Glomerular endothelial cell (primary cell): ENCODE measurements at regions not wholly inside any gene's neighbourhood (a gene's known extent, or its start where the extent isn't known, plus 50 kb on each side); places are given as distances from the start of the nearest gene placed in this dataset.

Source experiments
- DNase-seq: peaks from one replicate; pipeline ENCODE4 v3.0.0-alpha.2; 2011; ENCODE audit warnings: low read depth, low spot score; ENCODE audit errors: extremely low read depth

GRCh38 chr22:49286181-49286760 lies 541.4 kb downstream of the BRD1 start:
- no peak for DNase-seq

DNA sequence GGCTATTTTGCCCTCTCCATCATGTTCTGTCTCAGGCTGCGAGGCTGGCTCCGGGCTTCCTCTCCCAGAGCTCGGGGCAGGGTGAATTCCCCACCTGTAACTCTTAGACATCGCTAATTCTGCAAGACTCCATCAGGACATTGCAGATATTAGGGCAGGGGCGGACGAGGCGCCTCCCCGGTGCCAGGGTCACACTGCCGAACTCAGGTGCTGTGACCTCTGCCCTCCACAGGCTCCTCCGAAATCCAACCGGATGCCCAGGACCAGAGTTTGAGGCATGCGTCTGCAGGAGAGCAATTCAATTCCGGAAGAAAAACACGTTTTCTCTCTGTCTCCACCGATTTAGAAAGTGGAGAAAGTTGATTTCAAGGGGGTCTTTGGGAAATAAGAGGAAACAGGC lies 542.7 kb downstream of the BRD1 start:
- no peak for DNase-seq

- DNase-seq, result no peak
Measured at GRCh38 chr22:49284056-49284784, 543.5 kb downstream of the BRD1 start.

GRCh38 chr22:49282596-49282995 lies 545.1 kb downstream of the BRD1 start:
- DNase-seq, result no peak

DNA sequence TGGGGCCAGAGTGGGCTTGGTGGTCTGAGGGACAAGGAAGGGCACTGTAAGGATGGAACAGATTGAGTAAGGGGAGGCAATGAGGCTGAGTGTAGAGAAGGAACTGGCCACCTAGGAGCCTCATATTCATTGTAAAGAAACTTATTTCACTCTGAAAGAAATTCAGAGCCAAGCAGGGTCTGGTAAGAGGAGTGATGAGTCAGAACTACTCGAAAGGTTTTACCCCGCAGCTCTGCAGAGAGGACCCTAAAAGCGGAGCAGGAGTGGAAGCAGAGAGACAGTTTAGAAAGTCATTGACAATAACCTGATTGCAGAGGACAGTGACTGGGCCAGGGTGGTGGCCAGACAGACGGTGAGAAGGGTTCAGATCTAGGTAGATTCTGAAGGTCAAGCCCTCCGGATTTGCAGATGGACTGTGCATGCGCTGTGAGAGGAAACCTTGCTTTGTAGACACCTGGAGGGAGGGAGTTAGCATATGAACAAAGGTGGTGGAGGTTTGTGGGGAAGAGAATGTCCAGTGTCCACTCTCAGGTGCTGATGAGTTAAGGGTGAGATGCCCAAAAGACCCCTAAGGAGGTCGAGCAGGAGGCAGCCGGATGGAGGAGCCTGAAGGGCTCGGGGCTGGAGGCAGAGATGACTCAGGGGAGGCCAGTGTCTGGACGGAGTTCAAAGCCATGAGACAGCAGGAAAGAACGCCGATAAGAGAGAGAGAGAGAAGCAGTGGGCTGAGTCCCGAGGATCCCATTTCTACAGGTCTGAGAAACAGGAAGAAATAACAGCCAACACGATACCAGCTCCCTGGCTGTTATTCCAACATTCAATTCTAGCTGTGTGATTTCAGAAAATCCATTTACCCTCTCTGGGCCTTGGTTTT lies 546.0 kb downstream of the BRD1 start:
- DNase-seq, result no peak

- no peak for DNase-seq
Measured at GRCh38 chr22:49278340-49278739, 549.3 kb downstream of the BRD1 start.

- no peak for DNase-seq
Measured at GRCh38 chr22:49276567-49276966, 551.1 kb downstream of the BRD1 start.

DNA sequence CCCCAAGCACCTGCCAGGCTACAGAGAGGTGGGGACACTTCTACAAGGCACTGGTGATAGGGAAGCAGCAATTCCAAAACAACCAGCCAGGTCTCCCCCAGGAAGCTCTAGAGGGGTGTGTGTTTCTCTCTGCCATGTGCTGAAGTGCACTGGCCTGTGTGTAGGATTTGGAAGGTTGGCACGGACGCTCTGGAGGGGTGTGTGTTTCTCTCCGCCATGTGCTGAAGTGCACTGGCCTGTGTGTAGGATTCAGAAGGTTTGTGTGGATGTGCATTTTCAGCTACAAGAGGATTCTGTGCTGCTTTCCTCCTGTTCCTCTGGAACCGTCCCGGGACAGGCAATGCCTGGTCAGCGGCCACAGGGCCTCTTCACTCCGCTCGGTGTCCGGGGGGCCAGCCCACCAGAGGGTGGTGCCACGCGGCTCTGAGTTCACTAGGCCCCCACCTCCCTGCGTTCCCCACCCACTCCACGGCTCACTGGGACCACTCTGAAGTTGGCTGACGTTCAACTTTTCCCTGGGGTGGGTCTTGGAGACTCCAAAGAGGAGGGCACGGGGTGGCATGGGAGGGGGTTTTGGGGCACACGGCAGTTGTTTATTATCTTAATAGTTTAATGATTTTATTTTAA lies 552.8 kb downstream of the BRD1 start:
- DNase-seq, result no peak

DNA sequence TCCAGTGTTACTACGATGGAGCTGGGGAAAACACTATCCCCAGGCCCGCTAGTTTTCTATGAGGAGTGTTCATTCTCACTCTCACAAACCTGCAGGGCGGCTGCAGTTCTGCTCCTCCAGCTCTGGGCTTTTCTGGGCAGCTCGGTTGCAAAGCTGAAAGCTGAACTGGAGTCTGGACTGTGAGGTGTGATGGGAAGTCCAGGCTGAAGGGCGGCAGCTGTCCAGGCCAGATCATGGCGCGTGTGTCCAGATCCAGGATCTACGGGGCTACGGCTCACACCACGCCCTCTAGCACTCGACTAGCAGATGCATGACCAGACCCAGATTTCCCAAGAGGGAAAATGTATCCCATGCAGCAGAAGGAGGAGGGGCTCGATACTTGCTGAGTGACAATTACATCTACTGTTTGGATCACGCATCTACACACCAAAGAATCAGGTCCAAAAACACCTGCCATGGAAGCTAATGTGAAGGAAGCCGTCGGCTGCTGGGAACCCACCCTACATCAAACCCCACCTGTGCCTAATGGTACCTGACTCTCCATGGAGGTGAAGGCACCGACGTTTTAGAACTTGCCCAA lies 555.0 kb downstream of the BRD1 start:
- DNase-seq, result no peak

GRCh38 chr22:49271831-49272230 lies 555.8 kb downstream of the BRD1 start:
- no peak for DNase-seq

GRCh38 chr22:49271369-49271727 lies 556.3 kb downstream of the BRD1 start:
- no peak for DNase-seq

- DNase-seq, result no peak
Measured at GRCh38 chr22:49270595-49271368, 556.9 kb downstream of the BRD1 start.

DNA sequence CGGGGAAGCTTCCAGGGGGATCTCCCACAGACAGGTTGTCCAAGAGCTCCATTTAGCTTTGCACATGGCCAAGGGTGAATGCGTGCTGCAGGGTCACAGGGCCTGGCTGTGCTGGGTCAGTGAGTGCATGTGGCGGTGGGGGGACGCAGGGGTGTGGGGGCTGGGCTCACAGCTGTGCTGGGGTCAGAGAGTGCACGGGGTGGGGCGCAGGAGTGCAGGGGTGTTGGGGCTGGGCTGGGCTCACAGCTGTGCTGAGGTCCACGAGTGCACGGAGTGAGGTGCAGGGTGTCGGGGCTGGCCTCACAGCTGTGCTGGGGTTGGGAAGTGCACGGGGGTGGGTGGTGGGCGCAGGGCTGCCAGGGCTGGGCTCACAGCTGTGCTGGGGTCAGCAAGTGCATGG lies 557.7 kb downstream of the BRD1 start:
- DNase-seq, result no peak

DNA sequence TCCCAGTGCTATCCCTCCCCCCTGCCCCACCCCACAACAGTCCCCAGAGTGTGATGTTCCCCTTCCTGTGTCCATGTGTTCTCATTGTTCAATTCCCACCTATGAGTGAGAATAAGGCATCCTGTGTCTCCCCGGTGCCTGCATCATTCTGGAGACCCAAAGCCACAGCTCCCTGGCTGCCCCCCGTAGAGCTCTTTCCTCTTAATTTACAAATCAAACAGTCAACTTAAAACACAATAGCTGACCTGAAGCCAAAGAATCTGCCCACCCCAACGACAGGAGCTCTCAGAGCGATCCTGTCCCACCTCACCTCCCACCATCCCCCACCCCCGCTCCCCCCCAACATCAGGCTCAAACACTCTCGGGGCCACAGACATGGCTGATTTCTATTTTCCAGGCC lies 558.3 kb downstream of the BRD1 start:
- no peak for DNase-seq

DNA sequence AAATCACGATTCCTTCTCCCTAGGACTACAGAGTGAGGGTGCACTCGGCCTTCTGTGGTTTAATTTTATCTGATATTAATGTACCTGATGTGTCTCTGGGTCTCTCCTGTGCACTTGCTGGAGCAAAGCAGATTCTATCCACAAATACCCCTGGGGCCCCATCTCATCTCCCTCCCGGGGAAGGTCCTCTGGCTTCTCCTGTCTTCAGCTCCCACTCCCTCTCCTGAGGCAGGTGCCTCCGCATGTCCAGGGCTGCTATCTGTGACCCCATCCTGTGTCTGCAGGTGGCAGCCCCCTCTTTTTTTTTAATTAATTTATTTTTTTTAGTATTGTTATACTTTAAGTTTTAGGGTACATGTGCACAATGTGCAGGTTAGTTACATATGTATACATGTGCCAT lies 558.7 kb downstream of the BRD1 start:
- no peak for DNase-seq

DNA sequence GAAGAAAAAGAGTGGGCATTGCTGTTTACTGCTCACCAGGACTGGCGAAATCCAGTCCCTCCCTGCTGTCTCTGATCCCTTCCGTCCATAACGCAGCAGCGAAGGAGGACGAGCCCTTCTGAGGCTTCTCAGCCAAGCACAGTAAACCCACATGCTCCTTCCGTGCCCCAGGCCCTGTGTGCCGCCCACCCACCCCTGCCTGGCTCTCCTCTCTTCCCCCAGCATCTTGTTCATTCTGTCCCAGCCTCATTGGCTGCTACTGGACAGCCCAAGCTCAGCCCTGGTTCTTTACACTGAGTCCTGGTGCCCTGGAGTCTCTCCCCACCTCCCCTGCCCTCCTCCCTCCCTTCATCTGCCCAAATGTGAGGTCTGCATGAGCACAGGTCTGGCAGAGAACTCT lies 559.7 kb downstream of the BRD1 start:
- no peak for DNase-seq

- no peak for DNase-seq
Measured at GRCh38 chr22:49266561-49267519, 560.8 kb downstream of the BRD1 start.

- DNase-seq, result no peak
Measured at GRCh38 chr22:49264696-49265095, 563.0 kb downstream of the BRD1 start.

- DNase-seq, result no peak
Measured at GRCh38 chr22:49263101-49263500, 564.6 kb downstream of the BRD1 start.
